ENCODE measurements at regions not wholly inside any gene's neighbourhood (a gene's known extent, or its start where the extent isn't known, plus 50 kb on each side); places are given as distances from the start of the nearest gene placed in this dataset.

GRCh38 chr12:15050659-15051058 is 77.8 kb downstream of the PDE6H start (continued):
- TF ChIP-seq REST (IDR thresholded peaks at IDR 0.05; ENCODE audit: low read depth, low read length) (no peak), FOXM1 (IDR thresholded peaks at IDR 0.05; ENCODE audit: low read depth, low read length) (no peak)

DNA sequence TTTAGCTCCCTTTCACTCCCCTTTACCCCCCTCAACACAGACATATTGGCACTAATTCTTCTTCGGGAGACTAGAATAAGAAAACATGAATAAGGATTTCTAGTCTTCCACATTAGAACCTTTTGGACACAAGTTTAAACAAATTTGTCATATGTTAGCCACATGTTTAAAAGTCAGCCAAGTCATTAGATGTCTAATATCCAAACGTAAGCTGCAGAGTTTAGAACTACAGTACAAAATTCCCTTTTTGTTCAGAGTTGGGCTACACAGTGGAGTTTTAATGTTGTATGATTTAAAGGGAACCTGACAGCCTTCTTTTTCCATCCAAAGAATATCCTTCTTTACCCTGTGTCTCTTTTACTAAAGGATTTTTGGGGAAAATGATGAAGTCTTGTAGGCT is 79.8 kb downstream of the PDE6H start:
- Histone ChIP-seq H3K79me2 (ENCODE audit: control insufficient read depth, insufficient read depth, low read length) (no peaks in the 10 kb centered on the region), H3K9ac (ENCODE audit: control insufficient read depth, insufficient read depth, low read length) (no peak overlapping the region), H2AFZ (ENCODE audit: control insufficient read depth, low read depth, low read length) (no peak overlapping the region), H3K36me3 (ENCODE audit: control insufficient read depth in 2 of 2, insufficient read depth in 2 of 2, low read length in 1 of 2) (no peaks in the 10 kb centered on the region), H3K4me2 (ENCODE audit: control insufficient read depth, insufficient read depth) (no peak overlapping the region), H3K9me3 (replicated peaks; ENCODE audit: control insufficient read depth, insufficient read depth, low read length) (no peaks in the 10 kb centered on the region), H3K4me1 (ENCODE audit: control insufficient read depth, insufficient read depth, low read length) (no peaks in the 10 kb centered on the region), H3K4me3 (no peak overlapping the region), H4K20me1 (ENCODE audit: control insufficient read depth, insufficient read depth) (no peaks in the 10 kb centered on the region), H3K27ac (ENCODE audit: control insufficient read depth, insufficient read depth) (no peak overlapping the region), H3K27me3 (replicated peaks in 1 of 2; ENCODE audit: control insufficient read depth in 2 of 2, insufficient read depth in 2 of 2, low read length in 1 of 2) (no peaks in the 10 kb centered on the region)
- intact Hi-C loops (cut with micrococcal nuclease; ENCODE audit: unreplicated experiment) (no loop called here), in situ Hi-C loops (cut with MboI) (no loop called here)
- ChIA-PET CTCF (interaction anchor here (1.1 kb wide), 1 partner anchor 280 kb away, joined by 4 read pairs; no protein-coding TSS in a partner anchor), RAD21 (ENCODE audit: unreplicated experiment) (no interaction called here), POLR2A (no interaction called here), SMC1A (ENCODE audit: uncharacterized antibody, unreplicated experiment) (no interaction called here)
- ATAC-seq (no peak), FAIRE-seq (no peak), DNase-seq (ENCODE audit: low read depth, low spot score) (no peak)
- WGBS (ENCODE audit: insufficient coverage, insufficient replicate concordance, low lambda C conversion rate, missing lambda C conversion rate) = 18% methylated on average over 2 of the region's 2 CpGs
- BruUV-seq (replicated peaks) = no TSS peak
- TF ChIP-seq TCF7 (IDR thresholded peaks at IDR 0.05; ENCODE audit: borderline replicate concordance) (no peak), SUZ12 (IDR thresholded peaks at IDR 0.05; ENCODE audit: unreplicated experiment) (no peak), CEBPB (IDR thresholded peaks at IDR 0.05; ENCODE audit: borderline replicate concordance in 1 of 2, low read depth in 2 of 2, low read length in 2 of 2) (no peak), CHD4 (IDR thresholded peaks at IDR 0.05) (no peak), USF1 (IDR thresholded peaks at IDR 0.05; ENCODE audit: borderline replicate concordance, extremely low read length, insufficient read depth, low read depth, low read length) (no peak), CREB1 (IDR thresholded peaks at IDR 0.05; ENCODE audit: low read depth) (no peak), ZBTB4 (CRISPR knock-in tag; IDR thresholded peaks at IDR 0.05) (no peak), NR2C1 (IDR thresholded peaks at IDR 0.05) (no peak)
- TF ChIP-seq, protein P1, sequence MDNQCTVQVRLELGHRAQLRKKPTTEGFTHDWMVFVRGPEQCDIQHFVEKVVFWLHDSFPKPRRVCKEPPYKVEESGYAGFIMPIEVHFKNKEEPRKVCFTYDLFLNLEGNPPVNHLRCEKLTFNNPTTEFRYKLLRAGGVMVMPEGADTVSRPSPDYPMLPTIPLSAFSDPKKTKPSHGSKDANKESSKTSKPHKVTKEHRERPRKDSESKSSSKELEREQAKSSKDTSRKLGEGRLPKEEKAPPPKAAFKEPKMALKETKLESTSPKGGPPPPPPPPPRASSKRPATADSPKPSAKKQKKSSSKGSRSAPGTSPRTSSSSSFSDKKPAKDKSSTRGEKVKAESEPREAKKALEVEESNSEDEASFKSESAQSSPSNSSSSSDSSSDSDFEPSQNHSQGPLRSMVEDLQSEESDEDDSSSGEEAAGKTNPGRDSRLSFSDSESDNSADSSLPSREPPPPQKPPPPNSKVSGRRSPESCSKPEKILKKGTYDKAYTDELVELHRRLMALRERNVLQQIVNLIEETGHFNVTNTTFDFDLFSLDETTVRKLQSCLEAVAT (IDR thresholded peaks at IDR 0.05) = no peak
- TF ChIP-seq, protein P2, sequence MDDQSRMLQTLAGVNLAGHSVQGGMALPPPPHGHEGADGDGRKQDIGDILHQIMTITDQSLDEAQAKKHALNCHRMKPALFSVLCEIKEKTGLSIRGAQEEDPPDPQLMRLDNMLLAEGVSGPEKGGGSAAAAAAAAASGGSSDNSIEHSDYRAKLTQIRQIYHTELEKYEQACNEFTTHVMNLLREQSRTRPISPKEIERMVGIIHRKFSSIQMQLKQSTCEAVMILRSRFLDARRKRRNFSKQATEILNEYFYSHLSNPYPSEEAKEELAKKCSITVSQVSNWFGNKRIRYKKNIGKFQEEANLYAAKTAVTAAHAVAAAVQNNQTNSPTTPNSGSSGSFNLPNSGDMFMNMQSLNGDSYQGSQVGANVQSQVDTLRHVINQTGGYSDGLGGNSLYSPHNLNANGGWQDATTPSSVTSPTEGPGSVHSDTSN (IDR thresholded peaks at IDR 0.05; ENCODE audit: insufficient replicate concordance, low read depth, low read length) = no peak
